GM12865 (cell line): ENCODE measurements at regions not wholly inside any gene's neighbourhood (a gene's known extent, or its start where the extent isn't known, plus 50 kb on each side); places are given as distances from the start of the nearest gene placed in this dataset.

Experiments used
- DNase-seq: peaks from one replicate; pipeline ENCODE4 v3.0.0; 2010; ENCODE audit warnings: low read depth
- H3K4me3 ChIP-seq: 2 replicates; pipeline ENCODE4 v1.5.1; 2011; ENCODE audit warnings: mild to moderate bottlenecking, low read depth, low read length, control low read depth
- CTCF ChIP-seq: IDR thresholded peaks from 2 replicates; pipeline ENCODE4 v1.5.1; 2011; ENCODE audit warnings: low read length, control low read depth, low read depth, inconsistent platforms; ENCODE audit not compliant: insufficient read depth; ENCODE audit errors: missing control alignments

- H3K4me3 ChIP-seq = no peak overlapping the region
- DNase-seq = no peak
- no peak for TF ChIP-seq CTCF
These were observed 61.9 kb upstream of the AKIRIN2 start for GRCh38 chr6:87763901-87764300.

- no peak for TF ChIP-seq CTCF
- H3K4me3 ChIP-seq = no peak overlapping the region
- no peak for DNase-seq
These were observed 61.2 kb upstream of the AKIRIN2 start for GRCh38 chr6:87763276-87763675.

- no peak overlapping the region for H3K4me3 ChIP-seq
- DNase-seq = no peak
- TF ChIP-seq CTCF = no peak
These were observed 60.1 kb upstream of the AKIRIN2 start for GRCh38 chr6:87762116-87762515.

- DNase-seq = no peak
- H3K4me3 ChIP-seq = no peak overlapping the region
- TF ChIP-seq CTCF = no peak
These were observed 55.8 kb upstream of the AKIRIN2 start for GRCh38 chr6:87757792-87758191.

- TF ChIP-seq CTCF = no peak
- peak; percentile 96 for DNase-seq
- H3K4me3 ChIP-seq = no peak overlapping the region; the same call in 1 of the 2 replicates
These were observed 54.8 kb upstream of the AKIRIN2 start for GRCh38 chr6:87756858-87757257.

- TF ChIP-seq CTCF = no peak
- H3K4me3 ChIP-seq = no peak overlapping the region
These were observed 54.0 kb upstream of the AKIRIN2 start for GRCh38 chr6:87755708-87756671.

GRCh38 chr6:87754828-87755227 is 52.8 kb upstream of the AKIRIN2 start:
- no peak overlapping the region for H3K4me3 ChIP-seq
- DNase-seq = peak; percentile 76
- TF ChIP-seq CTCF = no peak

More at GRCh38 chr6:87755708-87756671, 54.0 kb upstream of the AKIRIN2 start:
- peak; percentile 23 for DNase-seq
